ENCODE measurements at regions not wholly inside any gene's neighbourhood (a gene's known extent, or its start where the extent isn't known, plus 50 kb on each side); places are given as distances from the start of the nearest gene placed in this dataset.
"Not testable (repeated sequence)": the region's sequence is repeated elsewhere in the genome, so short reads cannot be mapped to it uniquely, and the experiment has no call there.

DNA sequence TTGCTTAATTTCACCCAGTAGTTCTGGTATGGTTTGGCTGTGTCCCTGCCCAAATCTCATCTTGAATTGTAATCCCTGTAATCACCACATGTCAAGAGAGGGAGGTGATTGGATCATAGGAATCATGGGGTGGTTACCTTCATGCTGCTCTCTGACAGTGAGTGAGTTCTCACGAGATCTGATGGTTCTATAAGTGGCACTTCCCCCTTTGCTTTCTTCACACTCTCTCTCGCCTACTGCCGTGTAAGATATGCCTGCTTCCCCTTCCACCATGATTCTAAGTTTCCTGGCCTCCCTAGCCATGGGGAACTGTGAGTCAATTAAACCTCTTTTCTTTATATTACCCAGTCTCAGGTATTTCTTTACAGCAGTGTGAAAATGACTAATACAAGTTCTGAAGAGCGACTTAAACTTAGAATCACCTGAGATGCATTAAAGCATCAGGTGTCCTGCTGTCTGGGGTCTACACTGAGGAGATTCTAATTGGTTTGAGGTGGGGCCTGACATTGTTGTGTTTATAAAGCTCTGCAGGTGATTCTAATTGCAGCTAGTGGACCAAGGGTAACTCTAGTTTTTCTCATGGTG is 82.1 kb upstream of the DTNBP1 start:
- Histone ChIP-seq H3K36me3 (ENCODE audit: control insufficient read depth, insufficient read depth, low read length) (no peaks in the 10 kb centered on the region), H3K4me3 (replicated peaks; ENCODE audit: low read depth, low read length) (no peak overlapping the region), H3K27me3 (replicated peaks; ENCODE audit: control insufficient read depth, insufficient read depth, low read length) (no peaks in the 10 kb centered on the region)
- no peak for DNase-seq (ENCODE audit: extremely low read depth, insufficient read length)
- TF ChIP-seq, protein P1, sequence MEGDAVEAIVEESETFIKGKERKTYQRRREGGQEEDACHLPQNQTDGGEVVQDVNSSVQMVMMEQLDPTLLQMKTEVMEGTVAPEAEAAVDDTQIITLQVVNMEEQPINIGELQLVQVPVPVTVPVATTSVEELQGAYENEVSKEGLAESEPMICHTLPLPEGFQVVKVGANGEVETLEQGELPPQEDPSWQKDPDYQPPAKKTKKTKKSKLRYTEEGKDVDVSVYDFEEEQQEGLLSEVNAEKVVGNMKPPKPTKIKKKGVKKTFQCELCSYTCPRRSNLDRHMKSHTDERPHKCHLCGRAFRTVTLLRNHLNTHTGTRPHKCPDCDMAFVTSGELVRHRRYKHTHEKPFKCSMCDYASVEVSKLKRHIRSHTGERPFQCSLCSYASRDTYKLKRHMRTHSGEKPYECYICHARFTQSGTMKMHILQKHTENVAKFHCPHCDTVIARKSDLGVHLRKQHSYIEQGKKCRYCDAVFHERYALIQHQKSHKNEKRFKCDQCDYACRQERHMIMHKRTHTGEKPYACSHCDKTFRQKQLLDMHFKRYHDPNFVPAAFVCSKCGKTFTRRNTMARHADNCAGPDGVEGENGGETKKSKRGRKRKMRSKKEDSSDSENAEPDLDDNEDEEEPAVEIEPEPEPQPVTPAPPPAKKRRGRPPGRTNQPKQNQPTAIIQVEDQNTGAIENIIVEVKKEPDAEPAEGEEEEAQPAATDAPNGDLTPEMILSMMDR (IDR thresholded peaks at IDR 0.05; ENCODE audit: insufficient read depth, low read length, poor library complexity, severe bottlenecking): no peak

GRCh38 chr6:15742013-15742412 is 79.2 kb upstream of the DTNBP1 start:
- not testable (repeated sequence) for H3K27me3 ChIP-seq (replicated peaks; ENCODE audit: control insufficient read depth, insufficient read depth, low read length); DNase-seq (ENCODE audit: extremely low read depth, insufficient read length); H3K4me3 ChIP-seq (replicated peaks; ENCODE audit: low read depth, low read length); H3K36me3 ChIP-seq (ENCODE audit: control insufficient read depth, insufficient read depth, low read length)

- no peaks in the 10 kb centered on the region for H3K27me3 ChIP-seq (replicated peaks; ENCODE audit: control insufficient read depth, insufficient read depth, low read length)
- no peaks in the 10 kb centered on the region for H3K36me3 ChIP-seq (ENCODE audit: control insufficient read depth, insufficient read depth, low read length)
- no peak for DNase-seq (ENCODE audit: extremely low read depth, insufficient read length)
- TF ChIP-seq, protein P1 (IDR thresholded peaks at IDR 0.05; ENCODE audit: insufficient read depth, low read length, poor library complexity, severe bottlenecking): no peak
- H3K4me3 ChIP-seq (replicated peaks; ENCODE audit: low read depth, low read length): no peak overlapping the region
These were observed 78.6 kb upstream of the DTNBP1 start for GRCh38 chr6:15741405-15741804.

GRCh38 chr6:15739867-15740266 is 77.0 kb upstream of the DTNBP1 start:
- Histone ChIP-seq H3K36me3 (ENCODE audit: control insufficient read depth, insufficient read depth, low read length) (no peaks in the 10 kb centered on the region), H3K27me3 (replicated peaks; ENCODE audit: control insufficient read depth, insufficient read depth, low read length) (no peaks in the 10 kb centered on the region), H3K4me3 (replicated peaks; ENCODE audit: low read depth, low read length) (no peak overlapping the region)
- no peak for DNase-seq (ENCODE audit: extremely low read depth, insufficient read length)
- TF ChIP-seq, protein P1 (IDR thresholded peaks at IDR 0.05; ENCODE audit: insufficient read depth, low read length, poor library complexity, severe bottlenecking): no peak

DNA sequence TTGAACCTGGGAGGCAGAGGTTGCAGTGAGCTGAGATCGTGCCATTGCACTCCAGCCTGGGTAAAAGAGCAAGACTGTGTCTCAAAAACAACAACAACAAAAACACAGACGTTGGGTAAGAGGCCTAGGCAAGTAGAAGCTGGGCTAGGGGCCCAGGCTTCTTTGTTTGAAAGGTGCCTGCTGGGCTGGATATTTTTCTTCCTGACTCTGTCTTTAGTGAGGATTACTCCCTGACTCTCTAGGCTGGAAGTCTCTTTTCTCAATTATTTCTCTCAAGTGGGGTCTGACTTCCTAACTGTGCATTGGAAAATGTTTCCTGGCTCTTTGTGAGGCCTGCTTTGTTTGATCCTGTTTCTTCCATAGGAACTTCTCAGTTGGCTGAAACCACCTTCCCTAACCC is 76.5 kb upstream of the DTNBP1 start:
- Histone ChIP-seq H3K4me3 (replicated peaks; ENCODE audit: low read depth, low read length) (no peak overlapping the region), H3K27me3 (replicated peaks; ENCODE audit: control insufficient read depth, insufficient read depth, low read length) (no peaks in the 10 kb centered on the region), H3K36me3 (ENCODE audit: control insufficient read depth, insufficient read depth, low read length) (no peaks in the 10 kb centered on the region)
- no peak for DNase-seq (ENCODE audit: extremely low read depth, insufficient read length)
- TF ChIP-seq, protein P1 (IDR thresholded peaks at IDR 0.05; ENCODE audit: insufficient read depth, low read length, poor library complexity, severe bottlenecking): no peak

GRCh38 chr6:15738195-15738594 is 75.4 kb upstream of the DTNBP1 start:
- not testable (repeated sequence) for H3K4me3 ChIP-seq (replicated peaks; ENCODE audit: low read depth, low read length); DNase-seq (ENCODE audit: extremely low read depth, insufficient read length); H3K27me3 ChIP-seq (replicated peaks; ENCODE audit: control insufficient read depth, insufficient read depth, low read length); H3K36me3 ChIP-seq (ENCODE audit: control insufficient read depth, insufficient read depth, low read length)

DNA sequence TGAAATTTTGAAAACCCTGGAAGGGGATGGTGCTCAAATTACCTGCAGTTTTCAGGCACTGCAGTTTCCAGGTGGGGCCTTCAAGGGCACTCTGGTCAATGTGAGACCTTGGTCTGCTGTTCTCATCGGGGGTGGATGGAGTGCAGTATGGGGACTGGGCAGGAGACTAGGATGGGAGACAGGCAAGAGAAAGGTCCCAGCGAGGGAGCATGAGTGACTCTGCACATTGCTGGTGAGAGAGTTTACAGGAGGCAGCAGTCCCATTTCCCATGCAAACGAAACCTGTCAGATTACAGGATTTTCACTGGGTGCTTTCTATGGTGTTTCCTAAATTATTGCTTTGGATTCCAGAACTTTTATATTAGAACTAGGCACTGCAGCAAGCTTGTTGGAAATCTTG is 73.5 kb upstream of the DTNBP1 start:
- H3K36me3 ChIP-seq (ENCODE audit: control insufficient read depth, insufficient read depth, low read length): no peaks in the 10 kb centered on the region
- no peaks in the 10 kb centered on the region; the same call in 1 of the 2 replicates for H3K27me3 ChIP-seq (replicated peaks; ENCODE audit: control insufficient read depth, insufficient read depth, low read length)
- H3K4me3 ChIP-seq (replicated peaks; ENCODE audit: low read depth, low read length): no peak overlapping the region
- no peak for DNase-seq (ENCODE audit: extremely low read depth, insufficient read length)
- TF ChIP-seq, protein P1 (IDR thresholded peaks at IDR 0.05; ENCODE audit: insufficient read depth, low read length, poor library complexity, severe bottlenecking): no peak
